ENCODE measurements at regions not wholly inside any gene's neighbourhood (a gene's known extent, or its start where the extent isn't known, plus 50 kb on each side); places are given as distances from the start of the nearest gene placed in this dataset.

- TF ChIP-seq POLR2A (IDR thresholded peaks at IDR 0.05), result no peak
- TF ChIP-seq CTCF (IDR thresholded peaks at IDR 0.05), result no peak
- H3K4me3 ChIP-seq, result no peak overlapping the region
- no peaks in the 10 kb centered on the region for H3K36me3 ChIP-seq (replicated peaks in 1 of 2)
- WGBS, 4 donors, result 82 to 96% (median 92%) methylated on average over 1 of the region's 1 CpG
- H3K27ac ChIP-seq, result no peak overlapping the region
- DNase-seq, result no peak
- no peaks in the 10 kb centered on the region for H3K4me1 ChIP-seq (replicated peaks in 1 of 2)
- intact Hi-C loops (cut with DNase I), result no loop called here
- no peaks in the 10 kb centered on the region for H3K9me3 ChIP-seq (replicated peaks in 1 of 3)
- H3K27me3 ChIP-seq, result no peaks in the 10 kb centered on the region
Observed at GRCh38 chr3:82103241-82103640, 341.8 kb upstream of the GBE1 start.

GRCh38 chr3:82100378-82100777, 338.9 kb upstream of the GBE1 start:
- no peak for DNase-seq
- Histone ChIP-seq H3K9me3 (replicated peaks in 1 of 3) (no peaks in the 10 kb centered on the region), H3K36me3 (replicated peaks in 1 of 2) (no peaks in the 10 kb centered on the region), H3K4me1 (replicated peaks in 1 of 2) (no peaks in the 10 kb centered on the region), H3K27me3 (no peaks in the 10 kb centered on the region), H3K27ac (no peak overlapping the region), H3K4me3 (no peak overlapping the region)
- 58 to 73% (median 70%) methylated on average over 3 of the region's 3 CpGs for WGBS, 4 donors
- intact Hi-C loops (cut with DNase I), result no loop called here
- TF ChIP-seq CTCF (IDR thresholded peaks at IDR 0.05) (no peak), POLR2A (IDR thresholded peaks at IDR 0.05) (no peak)

GRCh38 chr3:82093641-82094040, 332.2 kb upstream of the GBE1 start:
- WGBS, 4 donors, result 85 to 89% (median 87%) methylated on average over 3 of the region's 3 CpGs
- Histone ChIP-seq H3K4me1 (replicated peaks in 1 of 2) (no peaks in the 10 kb centered on the region), H3K27ac (no peak overlapping the region), H3K9me3 (replicated peaks in 1 of 3) (no peaks in the 10 kb centered on the region), H3K27me3 (no peaks in the 10 kb centered on the region), H3K4me3 (no peak overlapping the region), H3K36me3 (replicated peaks in 1 of 2) (no peaks in the 10 kb centered on the region)
- intact Hi-C loops (cut with DNase I), result no loop called here
- DNase-seq, result no peak
- TF ChIP-seq POLR2A (IDR thresholded peaks at IDR 0.05) (no peak), CTCF (IDR thresholded peaks at IDR 0.05) (no peak)

GRCh38 chr3:82088749-82089148, 327.3 kb upstream of the GBE1 start:
- Histone ChIP-seq H3K36me3 (replicated peaks in 1 of 2) (no peaks in the 10 kb centered on the region), H3K4me1 (replicated peaks in 1 of 2) (no peaks in the 10 kb centered on the region), H3K9me3 (replicated peaks in 1 of 3) (no peaks in the 10 kb centered on the region), H3K27me3 (no peaks in the 10 kb centered on the region), H3K27ac (no peak overlapping the region), H3K4me3 (no peak overlapping the region)
- WGBS, 4 donors, result 76 to 84% (median 82%) methylated on average over 3 of the region's 3 CpGs
- TF ChIP-seq POLR2A (IDR thresholded peaks at IDR 0.05) (no peak), CTCF (IDR thresholded peaks at IDR 0.05) (no peak)
- intact Hi-C loops (cut with DNase I), result no loop called here
- DNase-seq, result no peak
